Putamen (tissue), 1 donor: ENCODE measurements at regions not wholly inside any gene's neighbourhood (a gene's known extent, or its start where the extent isn't known, plus 50 kb on each side); places are given as distances from the start of the nearest gene placed in this dataset.

Source experiments
- DNase-seq: peaks from one replicate; pipeline ENCODE4 v3.0.0-alpha.2; 2016; ENCODE audit warnings: low spot score

DNA sequence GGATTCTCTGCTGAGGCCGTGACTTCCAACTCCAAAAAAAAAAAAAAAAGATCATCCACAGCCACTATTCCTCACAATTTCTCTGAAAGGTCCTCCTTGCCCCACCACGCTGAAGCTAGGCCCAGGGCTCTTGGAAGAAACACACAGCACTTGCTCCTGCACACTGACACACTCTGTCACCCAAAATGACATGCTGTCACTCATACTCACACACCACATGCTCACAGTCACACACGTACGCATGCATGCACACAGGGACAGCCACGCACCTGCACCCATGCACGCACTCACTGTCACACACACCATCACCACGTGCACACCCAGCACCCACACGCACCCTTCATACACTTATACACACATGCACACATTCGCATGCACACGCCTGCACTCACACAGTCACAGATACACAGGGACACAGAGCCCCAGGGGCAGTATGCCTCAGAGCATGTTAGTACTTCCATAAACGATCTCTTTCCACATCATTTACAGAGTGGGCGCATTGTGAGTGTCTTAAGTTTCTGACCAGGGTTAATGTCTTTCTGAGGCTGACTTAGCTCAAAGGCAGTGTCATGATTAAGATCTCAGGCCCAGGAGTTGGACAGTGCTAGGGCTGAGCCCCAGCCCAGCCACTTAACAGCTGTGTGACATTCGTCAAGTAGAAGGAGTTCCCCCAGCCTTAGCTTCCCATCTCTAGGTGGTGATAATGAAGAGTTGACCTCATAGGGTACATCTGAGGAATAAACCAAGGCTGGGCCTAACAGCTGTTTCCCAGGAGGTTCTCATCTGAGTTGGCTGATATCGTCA is 93.4 kb downstream of the GLI2 start:
- no peak for DNase-seq

DNA sequence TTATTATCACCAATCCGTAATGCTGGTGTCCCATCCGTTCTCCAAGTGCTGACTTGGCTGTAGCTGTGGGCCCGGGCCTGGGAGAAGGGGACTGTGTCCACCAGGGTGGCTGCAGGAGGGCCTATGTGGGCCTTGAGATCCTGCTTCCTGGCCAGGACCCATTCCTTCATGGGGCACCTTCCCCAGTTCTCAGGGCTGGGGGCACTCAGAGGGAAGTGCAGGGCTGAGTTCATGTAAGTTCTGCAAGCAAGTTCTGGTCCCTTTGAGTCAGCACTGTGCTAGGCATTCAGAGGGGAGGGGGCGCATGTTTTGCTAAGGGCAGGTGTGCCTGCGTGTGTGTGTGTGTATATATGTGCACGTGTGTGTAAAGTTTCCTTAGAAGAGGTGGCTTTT is 94.0 kb downstream of the GLI2 start:
- DNase-seq: no peak

DNA sequence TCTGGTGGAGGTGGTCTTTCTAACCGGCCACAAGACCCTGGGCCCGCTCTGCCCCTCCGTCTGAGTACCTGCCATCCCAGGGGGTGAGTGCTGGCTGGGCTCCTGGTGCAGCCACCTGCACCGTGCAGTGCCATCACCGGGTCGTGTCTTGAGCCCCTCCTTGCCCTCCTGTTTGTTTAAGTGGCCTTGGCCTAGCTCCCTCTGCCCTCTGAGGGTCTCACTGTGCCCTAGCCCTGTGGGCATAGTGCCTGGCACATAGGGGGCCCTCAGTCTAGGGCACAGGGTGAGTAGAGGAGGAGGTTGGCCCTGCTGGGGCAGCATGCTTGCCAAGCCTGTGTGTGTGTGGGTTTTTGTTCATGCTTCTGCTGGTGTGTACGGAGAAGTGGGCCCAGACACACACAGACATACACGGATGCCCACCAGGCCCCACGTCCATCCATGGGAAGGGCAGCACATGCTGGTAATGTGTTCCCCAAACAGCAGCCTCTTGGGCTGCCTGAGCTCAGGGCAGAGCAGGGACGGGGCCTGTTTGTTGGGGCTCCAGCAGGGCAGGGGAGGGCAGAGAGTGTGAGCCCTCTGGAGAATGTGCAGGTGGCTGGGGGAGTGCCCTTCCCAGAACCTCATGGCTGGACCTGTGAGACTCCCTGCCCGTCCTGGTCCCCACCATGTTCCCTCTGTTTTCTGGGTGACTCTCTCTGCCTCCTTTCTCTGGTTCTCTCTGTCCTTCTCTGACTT is 94.6 kb downstream of the GLI2 start:
- DNase-seq: no peak

DNA sequence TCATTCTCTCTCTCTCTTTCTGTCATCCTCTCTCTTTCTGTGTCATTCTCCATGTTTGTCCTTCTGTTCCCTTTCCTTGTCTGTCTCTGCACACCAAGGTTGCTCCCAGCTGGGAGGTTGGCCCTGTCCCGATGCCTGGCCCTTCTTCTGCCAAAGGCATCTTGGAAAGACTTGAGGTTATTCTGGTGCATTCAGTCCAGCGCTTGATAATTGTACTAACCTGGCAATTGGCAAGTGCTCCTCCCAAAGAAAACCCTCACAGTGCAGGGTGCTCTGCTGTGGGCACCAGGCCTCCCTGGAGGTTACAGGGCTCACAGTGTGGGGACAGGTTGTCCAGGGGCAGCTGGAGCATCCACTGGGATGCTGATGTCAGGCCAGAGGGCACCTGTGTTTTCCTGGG is 95.4 kb downstream of the GLI2 start:
- DNase-seq: no peak

DNA sequence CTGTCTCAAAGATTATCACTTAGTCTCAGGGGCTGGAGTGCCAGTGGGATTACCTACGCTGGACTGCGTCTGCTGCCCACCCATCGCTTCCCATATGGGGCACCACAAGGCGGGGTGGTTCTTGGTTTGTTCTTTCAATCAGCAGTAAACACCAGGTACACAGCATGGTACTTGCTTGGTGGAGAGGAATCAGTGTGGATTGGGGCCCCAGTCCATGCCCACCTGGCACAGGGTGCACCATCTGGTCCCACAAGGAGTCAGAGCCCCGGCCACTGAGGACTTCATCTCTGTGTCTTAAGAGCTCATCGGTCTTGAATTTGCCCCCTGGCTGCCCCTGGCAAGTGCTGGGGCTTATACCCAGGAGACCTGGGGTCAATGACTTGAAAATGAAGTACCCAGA is 96.2 kb downstream of the GLI2 start:
- no peak for DNase-seq

DNA sequence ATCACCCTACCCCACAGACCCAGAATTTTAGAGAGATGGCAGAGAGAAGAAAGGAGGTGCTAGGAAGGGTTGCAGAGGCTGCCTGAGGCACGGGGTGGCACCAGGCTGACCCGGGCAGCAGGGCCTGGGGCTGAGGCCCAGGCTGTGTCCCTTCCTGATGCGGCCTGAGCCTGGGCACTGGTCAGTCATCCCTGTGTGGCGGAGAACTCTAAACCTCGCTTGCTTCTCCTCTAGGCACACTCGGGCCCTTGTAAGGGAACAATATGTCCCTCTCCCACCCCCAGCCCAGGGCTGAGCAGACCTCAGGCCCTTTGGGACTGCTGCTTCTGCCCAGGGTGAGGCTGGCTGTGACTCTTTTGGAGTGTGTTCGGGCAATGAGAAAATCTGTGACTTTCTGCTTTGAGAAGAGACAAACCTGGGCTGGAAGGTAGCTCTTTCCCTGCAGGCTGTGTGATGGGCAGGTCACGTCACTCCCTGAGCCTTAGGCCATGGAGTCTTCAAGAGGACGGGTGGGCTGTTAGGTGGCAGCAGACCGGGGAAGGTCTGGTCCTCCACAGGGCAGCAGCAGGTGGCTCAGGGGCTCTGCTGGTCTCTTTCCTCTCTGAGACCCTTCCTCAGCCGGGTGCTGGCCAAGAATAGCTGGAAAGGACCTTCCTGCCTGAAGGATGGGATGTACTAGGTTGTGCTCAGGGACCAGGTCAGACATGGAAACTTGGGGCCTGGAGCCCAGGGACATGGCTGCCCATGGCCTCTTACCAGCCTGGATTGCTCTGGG is 96.8 kb downstream of the GLI2 start:
- DNase-seq: no peak

DNA sequence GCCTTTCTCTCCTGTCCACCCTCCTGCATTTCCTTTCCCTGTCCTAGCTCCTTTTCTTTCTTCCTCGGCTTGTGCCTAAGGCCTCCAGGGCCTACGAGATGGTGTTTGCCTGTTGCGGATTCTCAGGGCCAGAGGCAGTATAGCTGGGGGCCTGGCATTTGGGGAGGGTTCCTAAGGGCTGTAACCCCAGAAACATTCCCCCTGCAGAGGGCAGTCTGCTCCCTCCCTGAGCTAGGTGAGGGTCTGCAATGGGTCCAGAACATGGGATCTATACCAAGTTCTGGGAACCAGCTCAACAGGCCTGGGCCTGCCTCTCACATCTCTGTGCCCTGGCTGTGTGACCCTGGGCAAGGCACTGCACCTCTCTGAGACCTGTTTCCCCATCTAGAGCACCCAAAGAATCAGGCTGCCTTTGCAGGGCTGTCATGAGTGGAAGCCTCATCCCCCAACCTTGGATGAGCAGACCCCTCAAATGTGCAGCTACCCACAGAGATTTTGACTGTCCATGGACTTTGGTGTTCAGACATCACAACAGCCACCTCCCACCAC is 97.5 kb downstream of the GLI2 start:
- DNase-seq: no peak

DNA sequence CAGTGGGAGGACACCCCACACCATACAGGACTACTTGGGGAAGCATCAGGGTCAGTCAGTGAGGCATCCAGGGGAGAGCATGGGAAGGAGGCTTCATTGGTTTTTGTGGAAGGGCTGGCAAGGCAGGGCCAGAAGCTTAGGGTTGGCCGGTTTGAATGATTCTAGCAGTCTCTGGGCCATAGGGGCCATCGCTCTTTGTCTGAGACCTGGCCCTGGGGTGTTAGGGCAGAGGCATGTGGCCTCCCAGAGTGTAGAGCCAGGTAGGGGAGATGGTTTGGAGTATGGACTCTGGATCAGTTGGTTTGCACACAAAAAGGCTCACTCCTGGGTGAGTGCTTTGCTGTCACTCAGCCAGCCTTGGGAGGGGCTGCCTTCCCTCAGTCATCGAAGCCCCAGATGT is 98.5 kb downstream of the GLI2 start:
- no peak for DNase-seq

DNA sequence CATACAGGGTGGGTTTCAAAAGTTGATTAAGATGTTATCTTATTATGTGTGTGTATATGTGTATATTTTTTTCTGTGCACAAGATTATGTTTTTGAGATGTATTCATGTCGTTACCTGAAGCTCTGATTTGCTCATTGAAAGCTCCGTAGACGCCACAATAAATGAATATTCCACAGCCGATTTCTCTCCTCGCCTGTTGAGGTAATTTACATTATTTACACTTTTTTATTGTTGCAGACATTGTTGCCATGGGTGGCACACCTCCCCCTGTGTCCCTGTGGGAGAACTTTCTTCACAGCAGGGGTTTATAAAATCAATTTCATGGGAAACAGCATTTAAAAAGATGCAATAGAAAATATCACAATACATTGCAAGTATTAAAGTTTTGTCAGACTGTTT is 100.6 kb downstream of the GLI2 start:
- DNase-seq: no peak

DNA sequence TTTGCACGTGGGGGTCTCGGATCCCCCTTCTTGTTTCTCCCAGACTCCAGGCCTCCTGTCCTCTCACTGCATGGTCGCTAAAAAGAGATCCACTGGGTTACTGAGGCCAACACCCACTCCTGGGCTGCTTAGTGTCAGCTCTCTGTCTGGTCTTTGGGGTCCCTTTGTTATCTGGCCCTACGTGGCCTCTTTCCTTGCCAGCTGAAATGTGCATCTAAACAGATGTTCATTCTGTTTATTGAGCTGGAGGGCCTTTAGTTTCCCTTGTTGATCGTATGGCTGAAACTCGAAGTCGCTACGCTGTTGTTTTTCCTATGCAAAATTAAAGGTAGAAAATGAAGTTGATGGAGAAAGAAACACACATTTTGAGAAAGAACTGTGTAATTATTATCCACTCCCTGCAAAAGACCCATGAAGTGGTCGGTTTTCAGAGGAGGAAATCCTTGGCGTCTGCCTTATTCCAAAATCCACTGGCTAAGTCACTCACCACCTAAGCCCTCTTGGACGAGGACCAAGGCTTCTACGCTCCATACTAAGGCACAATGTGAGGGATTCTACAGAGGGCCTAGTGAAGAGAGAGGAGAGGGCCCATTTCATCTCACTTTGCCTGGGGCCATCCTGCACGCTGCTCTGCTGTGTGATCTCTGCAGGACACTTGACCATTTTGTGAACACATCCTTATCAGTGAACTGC is 105.3 kb downstream of the GLI2 start:
- no peak for DNase-seq

DNA sequence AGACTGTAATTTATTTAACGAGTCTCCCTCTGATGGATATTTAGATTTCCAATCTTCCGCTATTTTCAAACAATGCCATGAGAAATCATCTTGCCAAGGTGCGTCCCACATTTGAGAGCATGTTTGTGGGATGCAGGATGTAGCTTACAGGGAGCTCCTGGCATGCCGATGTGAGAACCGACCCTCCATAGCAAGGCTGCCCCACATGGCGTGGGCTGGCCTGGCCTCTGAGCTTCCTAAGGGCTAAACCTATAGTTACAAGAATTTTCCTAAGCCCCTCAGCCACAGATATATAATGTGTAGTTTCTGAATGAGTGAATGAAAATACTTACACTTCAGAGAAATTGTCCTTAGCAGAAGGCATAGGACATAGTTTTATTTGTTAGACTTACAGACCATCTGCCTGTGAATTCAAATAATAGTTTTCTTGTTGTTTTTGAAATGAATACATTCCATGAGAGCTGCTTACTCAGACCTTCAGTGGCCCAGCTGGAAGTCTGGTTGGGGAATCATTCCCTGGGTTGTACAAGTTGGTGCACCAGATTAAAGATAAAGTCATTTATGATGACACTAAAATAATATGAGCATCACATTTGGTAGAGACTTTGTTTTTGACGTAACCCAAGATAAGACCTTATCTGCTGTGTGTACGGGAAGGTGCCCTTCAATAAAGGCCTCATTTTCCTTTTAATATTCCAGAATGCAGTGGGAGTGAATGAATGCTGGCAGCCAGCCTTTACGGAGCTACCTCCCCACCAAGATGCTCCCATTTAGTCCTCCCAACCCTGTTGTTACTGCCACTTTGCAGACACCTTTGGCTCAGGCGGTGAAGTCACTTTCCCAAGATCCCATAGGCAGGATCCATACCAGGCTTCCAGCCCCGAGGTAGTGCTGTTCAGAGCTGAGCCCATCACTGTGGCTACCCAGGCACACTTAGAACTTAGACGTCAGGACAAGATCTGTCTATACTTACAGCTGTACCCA is 107.1 kb downstream of the GLI2 start:
- no peak for DNase-seq

DNA sequence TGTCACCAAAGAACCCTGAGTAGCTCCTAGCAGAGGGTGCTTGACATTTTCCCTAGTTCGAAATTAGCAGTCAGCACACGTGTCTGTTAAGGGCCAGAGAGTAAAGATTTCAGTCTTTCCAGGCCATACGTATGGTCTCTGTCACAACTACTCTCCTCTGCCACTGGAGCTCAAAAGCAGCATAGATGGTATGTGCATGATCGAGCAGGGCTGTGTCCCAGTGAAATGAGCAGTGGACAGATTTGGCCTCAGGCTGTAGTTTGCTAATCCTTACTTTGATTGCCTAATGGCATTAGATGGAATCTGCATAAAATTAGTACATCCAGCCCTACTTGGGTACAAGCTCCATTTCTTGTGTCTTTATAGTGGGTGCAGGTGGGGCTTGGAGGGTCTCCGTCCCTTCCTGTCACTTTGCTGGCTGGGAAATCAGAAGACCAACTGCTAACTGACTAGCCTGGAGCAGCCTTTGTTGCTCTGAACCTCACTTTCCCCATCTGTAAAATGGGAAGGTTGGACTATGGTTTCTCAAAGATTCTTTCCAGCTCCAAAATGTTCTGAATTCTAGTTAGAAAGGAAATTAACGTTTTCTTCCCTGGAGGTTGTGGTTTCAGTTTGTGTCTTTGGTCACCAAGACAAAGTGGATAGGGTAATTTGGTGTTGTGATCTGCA is 108.5 kb downstream of the GLI2 start:
- no peak for DNase-seq

DNA sequence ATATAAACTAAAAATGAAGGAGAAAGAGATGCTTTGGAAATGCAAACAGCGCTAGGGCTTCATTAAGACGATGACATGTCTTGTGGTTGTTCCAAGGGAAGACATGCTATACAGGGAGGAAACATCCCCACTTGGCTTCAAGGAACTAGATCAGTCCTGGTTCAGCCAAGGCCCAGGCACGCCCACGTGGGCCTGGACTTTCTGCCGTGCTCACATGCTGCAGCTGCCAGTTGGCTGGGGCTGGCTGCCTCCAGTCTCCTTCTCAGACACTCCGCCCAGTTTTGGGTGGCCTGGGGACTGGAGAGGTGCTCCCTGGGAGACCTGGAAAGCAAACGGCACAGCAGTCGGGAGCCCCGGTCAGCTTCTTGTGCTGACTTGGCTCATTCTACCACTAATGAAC is 109.6 kb downstream of the GLI2 start:
- DNase-seq: no peak

DNA sequence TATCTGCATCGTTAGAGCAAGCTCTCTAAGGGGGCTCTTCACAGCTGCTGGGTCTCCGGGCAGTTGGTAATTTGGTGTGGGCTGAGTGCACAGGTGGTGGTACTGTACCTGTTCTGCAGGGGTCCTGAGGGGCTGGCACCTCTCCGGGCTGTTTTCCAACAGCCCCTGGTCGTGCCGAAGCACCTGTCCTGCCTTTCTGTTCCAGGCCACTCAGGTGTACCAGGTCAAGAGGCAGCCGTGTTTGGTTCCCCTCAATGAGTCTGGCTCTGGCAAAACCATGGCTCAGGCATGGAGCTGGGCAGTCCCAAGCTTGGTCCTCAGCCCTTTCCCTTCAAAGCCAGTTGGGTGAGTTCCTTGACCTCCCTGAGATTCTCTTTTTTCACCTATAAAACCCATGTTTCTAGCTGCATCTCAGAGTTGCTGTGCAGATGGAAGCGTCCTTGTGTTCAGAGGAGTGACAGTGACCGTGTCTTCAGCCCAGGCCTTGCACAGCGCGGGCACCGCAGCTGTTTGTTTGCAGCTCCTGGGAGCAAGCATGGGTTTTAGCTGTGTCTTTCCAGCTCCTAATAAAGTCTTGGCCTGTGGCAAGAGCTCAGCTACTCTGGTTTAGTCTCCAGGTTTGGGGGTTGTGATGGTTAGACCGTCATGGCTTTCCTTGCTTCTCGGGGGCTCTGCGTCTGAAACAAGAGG is 110.9 kb downstream of the GLI2 start:
- DNase-seq: no peak

DNA sequence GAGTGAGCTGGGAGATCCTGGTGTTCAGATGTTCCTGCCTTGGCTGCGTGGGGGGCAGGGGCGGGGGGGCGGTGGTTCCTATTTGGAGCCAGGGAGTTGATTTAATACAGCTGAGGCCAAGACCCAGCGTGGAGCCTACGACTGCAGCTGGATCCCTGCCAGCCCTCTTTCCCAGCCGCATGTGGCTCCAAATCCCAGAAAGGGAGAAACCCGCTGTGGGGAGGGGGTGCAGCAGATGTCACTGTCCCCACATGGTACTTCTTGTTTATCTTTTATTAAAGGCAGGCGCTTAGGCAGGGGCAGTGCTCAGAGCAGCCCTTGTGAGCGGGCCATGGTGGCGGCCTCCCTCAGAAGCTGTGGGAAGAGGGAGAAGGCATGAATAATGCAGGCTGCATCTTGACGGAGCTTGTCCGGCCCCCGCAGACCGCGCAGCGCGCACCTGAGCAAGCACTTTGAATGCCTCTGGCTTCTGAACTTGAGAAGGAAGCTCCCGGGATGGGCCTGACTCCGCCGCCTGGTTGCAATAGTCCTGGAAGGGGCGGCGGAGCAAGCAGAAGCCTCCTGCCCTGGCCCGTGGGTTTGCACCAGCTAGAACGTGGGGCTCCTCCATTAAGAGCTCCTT is 112.1 kb downstream of the GLI2 start:
- no peak for DNase-seq

DNA sequence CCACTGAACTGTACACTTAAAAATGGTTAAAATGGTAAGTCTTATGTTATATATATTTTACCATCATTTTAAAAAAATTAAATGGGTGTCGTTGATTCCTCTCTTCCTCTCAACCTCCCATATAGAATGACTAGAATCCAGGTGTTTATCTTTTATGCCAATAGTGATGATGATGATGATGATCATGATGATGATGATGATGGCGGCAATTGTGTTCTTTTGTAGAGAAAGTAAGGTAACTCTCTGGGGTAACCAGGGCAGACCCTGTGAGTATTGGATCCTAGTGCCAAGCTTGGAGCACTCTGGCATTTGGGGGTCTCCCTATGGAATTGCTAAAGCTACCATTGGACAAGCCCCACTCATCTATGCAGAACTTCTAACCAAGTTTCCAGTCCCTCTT is 113.6 kb downstream of the GLI2 start:
- DNase-seq: no peak

DNA sequence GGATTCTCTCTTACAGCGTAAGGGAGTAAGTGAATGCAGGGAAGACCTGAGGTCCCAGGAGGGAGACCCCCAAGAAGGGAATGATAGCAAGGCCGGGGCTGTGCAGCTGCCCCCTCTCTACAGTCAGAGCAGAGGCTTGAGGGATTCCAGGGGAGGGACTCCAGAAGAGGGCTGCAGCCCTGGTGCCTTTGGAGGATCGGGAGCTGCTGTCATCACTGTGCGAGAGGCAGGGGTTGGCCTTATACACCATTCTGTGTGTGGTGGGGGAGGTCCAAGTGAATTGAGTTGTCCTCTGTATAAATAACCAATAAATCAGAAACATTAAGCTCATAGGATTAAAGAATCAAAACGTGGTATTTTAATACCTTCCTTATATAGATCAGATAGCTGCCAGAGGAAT is 114.9 kb downstream of the GLI2 start:
- DNase-seq: no peak

DNA sequence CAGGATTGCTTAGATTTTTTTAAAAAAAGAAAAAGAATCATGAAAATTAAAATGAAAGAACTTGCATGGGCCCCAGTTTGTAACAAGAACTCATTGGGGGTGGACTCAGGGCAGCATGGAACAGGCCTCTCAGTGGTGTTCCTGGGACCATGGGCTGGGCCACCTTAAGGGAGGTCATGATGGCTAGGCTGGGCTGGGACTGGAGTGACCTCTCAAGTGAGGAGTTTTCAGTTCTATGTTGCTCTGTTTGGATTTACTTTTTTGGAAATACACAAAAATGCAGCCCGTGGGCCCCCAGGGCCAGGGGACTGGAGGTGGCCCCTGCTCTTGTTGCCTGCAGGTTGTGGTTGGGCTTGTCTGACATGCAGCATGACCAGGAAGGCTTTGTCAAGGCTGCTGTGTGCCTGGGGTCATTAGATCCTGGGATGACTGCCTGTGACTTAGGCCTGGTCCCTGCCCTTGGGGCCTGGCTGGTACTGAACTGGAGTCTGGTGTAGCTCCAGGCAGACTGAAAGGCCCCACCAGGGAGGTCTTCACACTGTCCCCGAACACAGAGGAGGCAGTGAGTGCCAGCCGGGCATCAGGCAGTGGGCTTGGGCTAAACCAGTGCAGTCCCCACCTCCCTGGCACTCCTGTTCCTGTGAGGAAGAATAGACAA is 115.6 kb downstream of the GLI2 start:
- no peak for DNase-seq
